Neural progenitor cell (in vitro differentiated cells): ENCODE measurements at regions not wholly inside any gene's neighbourhood (a gene's known extent, or its start where the extent isn't known, plus 50 kb on each side); places are given as distances from the start of the nearest gene placed in this dataset.

ENCODE experiments used
- CTCF ChIP-seq: fragments of 200-600 bp; sonication (generic); IDR thresholded peaks from 2 replicates; pipeline ENCODE4 v1.5.1; 2017; ENCODE audit warnings: antibody characterized with exemption, mild to moderate bottlenecking
- EZH2 ChIP-seq: fragments of 200-600 bp; sonication (generic); IDR thresholded peaks from 2 replicates; pipeline ENCODE4 v1.6.1; 2017; ENCODE audit warnings: antibody characterized with exemption, mild to moderate bottlenecking, moderate library complexity
- EZH2phosphoT487 ChIP-seq: fragments of 200-600 bp; sonication (generic); IDR thresholded peaks from 2 replicates; pipeline ENCODE4 v1.6.1; 2017; ENCODE audit warnings: antibody characterized with exemption

GRCh38 chr9:14383773-14384172, 69.8 kb upstream of the NFIB start:
- TF ChIP-seq CTCF (no peak), EZH2 (no peak), EZH2phosphoT487 (no peak)
